Hepatocyte (in vitro differentiated cells): ENCODE measurements at regions not wholly inside any gene's neighbourhood (a gene's known extent, or its start where the extent isn't known, plus 50 kb on each side); places are given as distances from the start of the nearest gene placed in this dataset.

Experiments used
- CTCF ChIP-seq: fragments of 200-600 bp; sonication (generic); IDR thresholded peaks from 2 replicates; pipeline ENCODE4 v1.5.1; 2016; ENCODE audit warnings: antibody characterized with exemption, mild to moderate bottlenecking; ENCODE audit not compliant: poor library complexity
- EZH2phosphoT487 ChIP-seq: fragments of 200-600 bp; sonication (generic); IDR thresholded peaks from one replicate; pipeline ENCODE4 v1.6.1; 2018; ENCODE audit warnings: antibody characterized with exemption, mild to moderate bottlenecking, low read depth, moderate library complexity; ENCODE audit not compliant: unreplicated experiment, severe bottlenecking

GRCh38 chr3:73787620-73788019 is 162.9 kb upstream of the PDZRN3 start:
- TF ChIP-seq CTCF (no peak), EZH2phosphoT487 (no peak)
